GM18909 (cell line): ENCODE measurements at regions not wholly inside any gene's neighbourhood (a gene's known extent, or its start where the extent isn't known, plus 50 kb on each side); places are given as distances from the start of the nearest gene placed in this dataset.
"Not testable (repeated sequence)": the region's sequence is repeated elsewhere in the genome, so short reads cannot be mapped to it uniquely, and the experiment has no call there.

Source experiments
- ATAC-seq: cut with Tn5 transposase; IDR thresholded peaks from one replicate; pipeline ENCODE4 v1.9.1; 2021; ENCODE audit warnings: mild to moderate bottlenecking; ENCODE audit not compliant: unreplicated experiment, poor library complexity

- ATAC-seq = not testable (repeated sequence)
Observed at GRCh38 chr15:87642997-87643396, 613.5 kb downstream of the NTRK3 start.

DNA sequence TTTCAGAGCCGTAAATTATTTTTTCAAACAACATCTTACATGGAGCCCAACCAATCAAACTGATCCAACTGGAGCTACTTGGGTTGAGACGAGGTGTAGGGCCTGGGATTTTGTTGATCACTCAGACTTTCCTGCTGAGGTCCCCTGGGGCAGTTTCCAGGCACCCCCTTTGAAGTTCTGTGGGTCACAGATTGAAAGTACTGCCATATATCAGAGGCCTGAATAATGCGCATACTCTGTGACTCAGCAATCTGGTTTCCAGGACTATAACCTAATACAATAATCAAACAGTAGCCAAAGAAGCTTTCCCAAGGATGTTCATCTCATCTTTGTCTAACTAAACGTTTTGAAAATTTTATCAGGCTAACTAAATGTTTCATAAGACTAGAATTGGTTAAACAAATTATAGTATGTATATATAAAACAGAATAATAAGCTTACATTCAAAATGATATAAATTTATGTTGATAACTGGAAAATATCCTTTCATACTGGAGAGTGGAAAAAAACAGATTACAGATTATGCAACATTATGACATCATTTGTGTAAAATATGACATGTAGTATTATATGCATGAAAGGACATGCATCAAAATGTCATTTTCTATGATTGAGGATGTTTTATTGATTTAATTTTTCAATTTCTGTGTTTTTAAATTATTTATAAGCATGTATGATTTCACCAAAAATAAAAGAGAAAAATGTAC is 617.1 kb downstream of the NTRK3 start:
- ATAC-seq = no peak

GRCh38 chr15:87638554-87639083 is 617.9 kb downstream of the NTRK3 start:
- ATAC-seq = no peak

DNA sequence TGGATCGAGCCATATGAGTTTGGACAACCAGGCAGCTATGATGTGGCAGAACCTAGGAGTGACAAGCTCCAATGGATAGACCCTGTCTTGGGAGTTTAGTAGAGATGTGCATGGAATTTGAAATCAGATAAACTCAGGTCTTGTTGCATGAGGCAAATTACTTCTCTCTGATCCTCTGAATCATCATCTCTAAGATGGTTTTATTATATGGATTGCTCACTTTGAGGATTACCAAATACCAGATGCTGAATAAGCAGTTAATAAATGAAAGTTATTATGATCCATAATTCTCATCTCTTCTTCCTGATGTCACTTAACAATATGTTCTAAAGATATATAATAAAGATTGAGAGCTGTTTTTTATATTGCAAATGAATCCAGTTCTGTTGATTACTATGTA is 622.2 kb downstream of the NTRK3 start:
- no peak for ATAC-seq

GRCh38 chr15:87633525-87633924 is 623.0 kb downstream of the NTRK3 start:
- ATAC-seq = no peak

DNA sequence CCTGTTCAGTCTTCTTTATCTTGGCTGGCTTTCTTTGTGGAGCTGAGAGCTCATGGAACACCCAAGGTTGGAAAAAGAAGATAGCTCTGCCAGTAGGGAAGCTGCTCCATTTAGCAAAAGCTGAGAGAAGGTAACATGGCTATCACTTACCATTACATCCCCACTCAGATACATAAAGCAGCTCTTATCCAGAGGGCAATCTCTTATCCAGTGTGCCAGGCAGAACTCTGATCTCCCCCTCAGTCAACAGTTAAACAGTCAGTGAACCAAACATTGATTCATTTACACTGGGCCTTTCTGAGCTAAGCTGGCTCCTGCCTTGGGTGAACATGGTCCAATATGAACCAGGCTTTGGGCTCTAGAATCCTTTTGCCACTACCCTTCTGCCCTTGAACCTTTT is 624.2 kb downstream of the NTRK3 start:
- ATAC-seq = no peak

DNA sequence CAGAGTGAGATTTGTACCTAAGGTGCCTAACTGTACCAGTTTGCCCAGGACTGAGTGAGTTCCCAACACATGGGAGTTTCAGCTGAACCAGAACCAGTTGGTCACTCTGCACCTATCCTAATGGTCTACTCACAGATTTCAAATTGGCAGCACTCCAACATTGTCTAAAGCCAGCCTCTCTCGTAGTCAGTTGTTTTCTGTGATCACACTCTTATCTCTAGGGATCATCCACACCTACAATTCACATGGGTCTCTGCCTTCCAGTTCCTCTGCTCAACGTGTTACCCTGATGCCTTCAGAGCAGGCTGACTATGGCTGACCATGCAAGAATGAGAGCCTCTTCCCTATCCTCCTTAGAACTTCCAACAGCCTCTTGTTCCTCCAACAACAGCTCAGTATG is 624.8 kb downstream of the NTRK3 start:
- ATAC-seq = no peak

- no peak for ATAC-seq
Observed at GRCh38 chr15:87631093-87631492, 625.4 kb downstream of the NTRK3 start.

GRCh38 chr15:87628311-87628710 is 628.2 kb downstream of the NTRK3 start:
- no peak for ATAC-seq

DNA sequence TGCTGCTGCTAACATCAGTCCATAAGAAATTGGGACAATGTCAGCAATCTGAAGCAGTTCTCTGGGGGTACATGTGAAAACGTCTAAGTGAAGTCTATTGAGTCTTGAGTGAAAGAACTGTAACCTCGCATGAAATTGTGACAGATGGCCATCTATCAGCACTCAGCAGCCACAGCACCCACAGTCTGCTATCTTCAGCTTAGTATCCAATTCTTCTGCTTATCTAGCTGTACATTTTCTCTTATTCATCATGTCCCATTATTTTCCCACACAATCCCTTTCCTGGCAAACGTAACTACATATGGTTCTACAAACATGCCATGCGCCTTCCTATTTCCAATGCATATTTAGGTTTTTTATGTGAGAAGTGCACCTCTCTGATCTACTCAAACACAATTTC is 629.7 kb downstream of the NTRK3 start:
- ATAC-seq = no peak

GRCh38 chr15:87623832-87624231 is 632.7 kb downstream of the NTRK3 start:
- no peak for ATAC-seq

- ATAC-seq = no peak
Observed at GRCh38 chr15:87620393-87620792, 636.1 kb downstream of the NTRK3 start.

GRCh38 chr15:87619161-87619960 is 637.2 kb downstream of the NTRK3 start:
- ATAC-seq = no peak

DNA sequence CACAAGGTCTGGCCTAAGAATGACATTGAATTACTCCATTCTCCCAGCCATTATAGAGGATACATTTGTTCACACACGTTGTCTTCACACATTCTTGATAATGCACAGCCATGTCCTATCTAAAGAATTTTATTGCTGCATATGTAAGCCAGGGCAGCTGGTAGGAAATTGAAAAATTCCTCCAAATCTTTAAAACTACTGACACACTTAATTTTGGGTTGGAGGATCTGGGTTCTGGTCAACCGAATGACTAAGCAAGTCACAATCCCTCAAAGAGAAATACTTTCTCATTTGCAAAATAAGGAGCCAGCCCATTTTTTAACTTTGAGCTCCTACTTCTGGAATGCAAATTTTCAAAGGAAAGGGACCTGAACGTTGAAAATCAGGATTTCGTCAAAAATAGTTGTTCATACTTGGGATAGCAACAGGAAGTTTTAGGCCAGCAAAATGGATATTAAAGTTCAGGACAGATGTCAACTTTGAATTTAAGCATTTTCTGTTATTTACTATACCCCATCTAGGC is 638.3 kb downstream of the NTRK3 start:
- ATAC-seq = no peak

- ATAC-seq = no peak
Observed at GRCh38 chr15:87614704-87615103, 641.8 kb downstream of the NTRK3 start.

DNA sequence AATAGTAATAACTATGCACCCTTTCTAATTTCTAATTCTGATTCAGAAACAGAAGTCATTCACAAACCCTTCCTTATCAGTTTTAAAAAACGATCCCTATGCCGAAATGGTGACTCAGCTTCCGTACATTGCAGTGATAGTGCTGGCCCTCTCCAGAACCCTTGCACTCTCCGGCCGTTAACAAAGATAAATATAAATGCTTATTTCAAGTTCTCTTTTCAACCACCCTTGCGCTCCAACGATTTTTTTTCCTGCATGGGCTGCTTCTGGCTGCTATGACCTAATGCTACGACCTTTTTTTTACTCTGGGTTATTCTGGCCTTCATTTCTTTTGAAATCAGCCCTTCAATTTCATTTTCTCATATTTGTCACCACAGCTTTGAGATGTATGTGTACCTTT is 646.2 kb downstream of the NTRK3 start:
- no peak for ATAC-seq

GRCh38 chr15:87609894-87610293 is 646.6 kb downstream of the NTRK3 start:
- no peak for ATAC-seq

DNA sequence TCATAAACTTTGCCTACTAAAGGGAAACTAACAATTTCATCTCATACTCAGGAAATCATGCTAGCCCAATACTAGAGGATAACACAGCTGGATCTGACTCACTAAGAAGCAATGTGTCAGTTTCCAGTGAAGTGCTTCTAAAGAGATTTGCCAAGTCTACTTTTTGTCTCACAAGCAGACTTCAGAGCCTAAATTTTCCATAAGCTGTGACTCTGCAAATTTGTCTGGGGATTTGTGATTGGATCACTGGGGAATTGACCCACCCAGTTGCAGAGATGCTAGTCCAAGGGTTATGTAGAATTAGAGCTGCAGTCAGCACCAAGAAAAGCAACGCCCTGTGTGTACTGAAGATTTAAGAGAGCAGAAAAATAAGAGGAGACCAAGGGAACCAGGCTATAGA is 647.1 kb downstream of the NTRK3 start:
- no peak for ATAC-seq

DNA sequence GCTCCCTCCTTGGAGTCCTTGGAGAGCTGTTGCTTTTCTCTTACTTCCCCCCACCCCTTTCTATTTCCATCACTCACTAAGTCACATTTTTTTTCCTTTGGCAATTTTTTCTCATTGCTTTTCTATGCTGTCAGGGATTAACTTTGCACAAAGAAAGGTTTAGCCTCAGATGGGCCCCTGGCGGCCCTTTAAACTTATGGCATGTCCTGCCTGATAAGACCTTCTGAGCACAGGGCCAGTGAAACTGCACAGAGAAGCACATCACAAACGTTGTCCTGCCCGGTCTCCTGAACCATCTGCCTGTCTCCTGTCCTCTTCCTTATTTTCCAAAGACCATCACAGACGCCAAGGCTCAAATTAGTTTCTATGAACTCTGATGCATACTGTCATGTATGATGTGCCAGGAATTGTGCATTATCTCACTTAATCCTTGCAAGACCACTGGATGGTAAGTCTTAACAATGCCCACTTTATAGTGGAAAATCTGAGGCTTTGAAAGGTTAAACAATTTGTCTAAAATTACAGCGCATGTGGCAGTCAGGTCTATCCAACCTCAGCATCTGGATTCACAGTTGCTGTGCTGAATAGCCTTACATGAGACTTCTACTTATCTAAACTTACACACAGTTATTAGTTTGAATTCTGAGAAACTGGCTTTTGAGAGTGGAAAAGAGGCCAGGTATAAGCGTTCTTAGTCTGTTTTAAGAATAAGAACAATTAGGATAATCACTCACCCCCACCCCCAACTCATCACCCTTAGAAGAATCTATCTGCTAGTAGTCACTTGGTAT is 648.1 kb downstream of the NTRK3 start:
- no peak for ATAC-seq

- no peak for ATAC-seq
Observed at GRCh38 chr15:87606971-87607370, 649.6 kb downstream of the NTRK3 start.
